Keratinocyte (primary cell): ENCODE measurements at regions not wholly inside any gene's neighbourhood (a gene's known extent, or its start where the extent isn't known, plus 50 kb on each side); places are given as distances from the start of the nearest gene placed in this dataset.

Source experiments
- CTCF ChIP-seq, 3 experiments: IDR thresholded peaks in 1 of 3; conservative IDR thresholded peaks in 1 of 3; optimal IDR thresholded peaks in 1 of 3; 2 replicates in 2 of 3; 3 replicates in 1 of 3; pipeline versions ENCODE3 to v1.5.1; 2011; ENCODE audit warnings: low read length in 3 of 3, mild to moderate bottlenecking in 3 of 3, moderate library complexity in 2 of 3, control low read depth in 1 of 3, inconsistent platforms in 1 of 3; ENCODE audit not compliant: insufficient read depth in 2 of 3; ENCODE audit errors: extremely low read depth in 1 of 3
- EZH2 ChIP-seq: IDR thresholded peaks from one replicate; pipeline ENCODE4 v1.6.1; 2012; ENCODE audit warnings: inconsistent platforms, mild to moderate bottlenecking, low read length, moderate library complexity

GRCh38 chr14:35987731-35988130, 161.6 kb downstream of the BRMS1L start:
- TF ChIP-seq CTCF (optimal IDR thresholded peaks at IDR 0.05 in 1 of 3, IDR thresholded peaks at IDR 0.05 in 1 of 3, conservative IDR thresholded peaks at IDR 0.05 in 1 of 3; ENCODE audit: extremely low read depth in 1 of 3, insufficient read depth in 2 of 3, low read length in 3 of 3) (no peak), EZH2 (no peak)
